ENCODE measurements at regions not wholly inside any gene's neighbourhood (a gene's known extent, or its start where the extent isn't known, plus 50 kb on each side); places are given as distances from the start of the nearest gene placed in this dataset.

GRCh38 chr1:118254491-118255425 is 69.7 kb upstream of the SPAG17 start:
- TF ChIP-seq CTCF (IDR thresholded peaks at IDR 0.05; ENCODE audit: low read depth, low read length, poor library complexity, severe bottlenecking) (no peak), EZH2phosphoT487 (IDR thresholded peaks at IDR 0.05; ENCODE audit: borderline replicate concordance, low read length) (no peak)
